IMR-90 (cell line): ENCODE measurements at regions not wholly inside any gene's neighbourhood (a gene's known extent, or its start where the extent isn't known, plus 50 kb on each side); places are given as distances from the start of the nearest gene placed in this dataset.

Experiments used
- ATAC-seq: fragments of 200-7000 bp; cut with Tn5 transposase; 2 replicates; pipeline ENCODE4 v1.9.1; 2020; ENCODE audit warnings: low read depth, mild to moderate bottlenecking, moderate library complexity
- BruUV-seq: library from RNA; stranded (reverse); fragments of 400-500 nt; replicated peaks from 2 replicates; lab custom pipeline; 2021; lab: Mats Ljungman, UMichigan
- CTCF ChIA-PET: fragments of 300-600 bp; formaldehyde crosslinking; extraction: SDS; loops from one replicate; lab custom pipeline; 2021; ENCODE audit warnings: antibody characterized with exemption; lab: Yijun Ruan, JAX
- POLR2A ChIA-PET: fragments of 300-600 bp; sonication (Branson Sonifier 250); formaldehyde crosslinking; loops from one replicate; lab custom pipeline; 2022; ENCODE audit warnings: antibody characterized with exemption; ENCODE audit not compliant: unreplicated experiment; lab: Charles Lee
- DNase-seq: peaks from one replicate; pipeline ENCODE4 v3.0.0; 2013
- H2AFZ ChIP-seq: replicated peaks from 2 replicates; pipeline ENCODE3; 2013; ENCODE audit warnings: low read length, mild to moderate bottlenecking; ENCODE audit not compliant: poor library complexity
- H2AK5ac ChIP-seq: 2 replicates; pipeline ENCODE4 v1.6.1; 2013; ENCODE audit warnings: low read depth, low read length, inconsistent platforms
- H2AK9ac ChIP-seq: replicated peaks from 2 replicates; pipeline ENCODE3; 2013; ENCODE audit warnings: mild to moderate bottlenecking, low read depth, low read length, moderate library complexity; ENCODE audit not compliant: poor library complexity
- H2BK120ac ChIP-seq: 2 replicates; pipeline ENCODE4 v1.6.1; 2013; ENCODE audit warnings: low read depth, low read length, inconsistent platforms
- H2BK15ac ChIP-seq: 3 replicates; pipeline ENCODE4 v1.6.1; 2013; ENCODE audit warnings: low read depth, low read length, inconsistent platforms
- H2BK20ac ChIP-seq: 2 replicates; pipeline ENCODE4 v1.6.1; 2013; ENCODE audit warnings: low read depth, mild to moderate bottlenecking, inconsistent platforms, low read length, moderate library complexity
- H2BK5ac ChIP-seq: 2 replicates; pipeline ENCODE4 v1.6.1; 2013; ENCODE audit warnings: mild to moderate bottlenecking, low read depth, low read length, inconsistent platforms; ENCODE audit not compliant: poor library complexity, severe bottlenecking
- H3K14ac ChIP-seq: replicated peaks from 2 replicates; pipeline ENCODE4 v1.6.1; 2013; ENCODE audit warnings: low read depth, low read length, inconsistent platforms
- H3K18ac ChIP-seq: 2 replicates; pipeline ENCODE4 v1.6.1; 2013; ENCODE audit warnings: low read depth, low read length, control low read depth
- H3K23ac ChIP-seq: 2 replicates; pipeline ENCODE4 v1.6.1; 2013; ENCODE audit warnings: low read depth, low read length, inconsistent platforms
- H3K27ac ChIP-seq: 2 replicates; pipeline ENCODE4 v1.5.1; 2013; ENCODE audit warnings: mild to moderate bottlenecking, control low read depth, low read length; ENCODE audit not compliant: insufficient read depth
- H3K27me3 ChIP-seq: 2 replicates; pipeline ENCODE4 v1.6.1; 2013; ENCODE audit warnings: low read length; ENCODE audit not compliant: control insufficient read depth, insufficient read depth
- H3K36me3 ChIP-seq: 2 replicates; pipeline ENCODE4 v1.6.1; 2013; ENCODE audit warnings: low read length, mixed read lengths; ENCODE audit not compliant: control insufficient read depth, insufficient read depth
- H3K4ac ChIP-seq: 2 replicates; pipeline ENCODE4 v1.6.1; 2013; ENCODE audit warnings: low read depth, low read length, inconsistent platforms
- H3K4me1 ChIP-seq: 2 replicates; pipeline ENCODE4 v1.6.1; 2013; ENCODE audit warnings: low read length, mixed read lengths; ENCODE audit not compliant: control insufficient read depth, insufficient read depth
- H3K4me2 ChIP-seq: 2 replicates; pipeline ENCODE4 v1.6.1; 2013; ENCODE audit warnings: low read depth, mild to moderate bottlenecking, control low read depth, low read length, moderate library complexity
- H3K4me3 ChIP-seq: 2 replicates; pipeline ENCODE4 v1.5.1; 2013; ENCODE audit warnings: low read depth, mild to moderate bottlenecking, control low read depth, low read length, moderate library complexity; ENCODE audit not compliant: insufficient read depth
- H3K56ac ChIP-seq: 2 replicates; pipeline ENCODE4 v1.6.1; 2013; ENCODE audit warnings: low read length, inconsistent platforms; ENCODE audit not compliant: insufficient read depth; ENCODE audit errors: extremely low read depth
- H3K79me1 ChIP-seq, 2 experiments: 2 replicates each; pipeline ENCODE4 v1.6.1; 2013; ENCODE audit warnings: low read length in 2 of 2, inconsistent platforms in 1 of 2, low read depth in 1 of 2
- H3K9ac ChIP-seq: 2 replicates; pipeline ENCODE4 v1.6.1; 2013; ENCODE audit warnings: low read depth, low read length, control low read depth
- H3K9me1 ChIP-seq: 2 replicates; pipeline ENCODE4 v1.6.1; 2013; ENCODE audit warnings: low read length, inconsistent platforms; ENCODE audit not compliant: insufficient read depth
- H3K9me3 ChIP-seq: 2 replicates; pipeline ENCODE4 v1.6.1; 2013; ENCODE audit warnings: low read length; ENCODE audit not compliant: control insufficient read depth, insufficient read depth
- H4K20me1 ChIP-seq: 2 replicates; pipeline ENCODE4 v1.6.1; 2013; ENCODE audit warnings: low read length, inconsistent platforms; ENCODE audit not compliant: insufficient read depth
- H4K5ac ChIP-seq: 2 replicates; pipeline ENCODE4 v1.6.1; 2013; ENCODE audit warnings: mild to moderate bottlenecking, low read depth, low read length, control low read depth
- H4K8ac ChIP-seq, 2 experiments: 2 replicates each; pipeline ENCODE4 v1.6.1; 2013; ENCODE audit warnings: low read depth in 2 of 2, low read length in 2 of 2, control low read depth in 1 of 2, inconsistent platforms in 1 of 2
- H4K91ac ChIP-seq: 2 replicates; pipeline ENCODE4 v1.6.1; 2013; ENCODE audit warnings: low read depth, low read length, inconsistent platforms; ENCODE audit not compliant: insufficient read depth
- BHLHE40 ChIP-seq: fragments of 150-350 bp; IDR thresholded peaks from 2 replicates; pipeline ENCODE4 v1.6.1; 2016; ENCODE audit warnings: mild to moderate bottlenecking, low read depth, low read length
- CEBPB ChIP-seq: IDR thresholded peaks from 2 replicates; pipeline ENCODE4 v1.6.1; 2012; ENCODE audit warnings: low read depth, low read length, improper control_type of control experiment
- NFE2L2 ChIP-seq: fragments of 150-350 bp; IDR thresholded peaks from 2 replicates; pipeline ENCODE4 v1.6.1; 2016; ENCODE audit warnings: low read depth, mild to moderate bottlenecking, low read length
- SMC3 ChIP-seq: fragments of 150-350 bp; IDR thresholded peaks from 2 replicates; pipeline ENCODE4 v1.6.1; 2016; ENCODE audit warnings: low read depth, mild to moderate bottlenecking, antibody characterized with exemption, low read length, moderate library complexity
- WGBS, 2 experiments: methylation state at CpG; one replicate each; pipeline versions ENCODE4 v1.1.5 to v1.1.7; 2013; ENCODE audit warnings: missing lambda C conversion rate in 2 of 2; ENCODE audit not compliant: insufficient read length in 1 of 2; ENCODE audit errors: extremely low coverage in 2 of 2; 5-methylcytosine and 5-hydroxymethylcytosine counted together
- dilution Hi-C: fragments of 300-500 bp; cut with HindIII; formaldehyde crosslinking; loops from one replicate; pipeline ENCODE4 v1.14.3; 2018; ENCODE audit warnings: low sequenced_read_pairs; ENCODE audit not compliant: unreplicated experiment
- in situ Hi-C: fragments of 300-500 bp; cut with MboI; formaldehyde crosslinking; loops from 3 replicates; pipeline ENCODE4 v1.14.3; 2019; ENCODE audit warnings: low sequenced_read_pairs, inconsistent platforms, mixed read lengths
- intact Hi-C: fragments of 100-400 bp; cut with micrococcal nuclease; formaldehyde crosslinking; loops from 2 replicates; pipeline ENCODE4 v1.10.0; 2022
- TF ChIP-seq, protein P1 (sequence below): conservative IDR thresholded peaks from 2 replicates; pipeline ENCODE4 v1.5.1; 2012; ENCODE audit warnings: mild to moderate bottlenecking, low read depth, low read length, improper control_type of control experiment
- TF ChIP-seq, protein P2 (sequence below): fragments of 150-350 bp; IDR thresholded peaks from 2 replicates; pipeline ENCODE4 v1.6.1; 2017; ENCODE audit warnings: mild to moderate bottlenecking, antibody characterized with exemption, low read length, low read depth

DNA sequence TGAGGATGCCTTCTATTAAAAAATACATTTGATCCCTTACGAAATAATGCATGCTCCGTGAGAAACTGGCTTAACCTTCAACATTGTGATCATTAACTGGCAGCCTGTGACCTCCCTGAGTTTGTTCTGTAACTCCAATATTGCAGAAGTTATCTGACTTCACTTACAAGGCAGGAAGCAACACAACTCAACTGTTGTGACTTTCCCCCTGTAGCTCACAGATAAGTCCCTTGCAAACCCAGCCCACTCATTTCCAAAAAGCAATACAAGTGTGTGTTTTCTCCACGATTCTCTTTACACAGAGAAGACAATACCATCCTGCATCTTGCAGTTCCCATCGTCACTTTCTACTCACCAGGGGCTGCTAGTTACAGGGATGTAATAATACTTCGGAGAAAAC lies 304.7 kb upstream of the TMEM132C start:
- Histone ChIP-seq H3K9ac (no peak overlapping the region), H2AK5ac (no peak overlapping the region), H3K4me2 (no peak overlapping the region), H2AK9ac (no peak overlapping the region), H2BK15ac (no peak overlapping the region), H2BK20ac (no peak overlapping the region), H3K4me3 (no peak overlapping the region), H2AFZ (no peak overlapping the region), H3K56ac (no peak overlapping the region), H4K91ac (no peak overlapping the region), H3K4me1 (no peaks in the 10 kb centered on the region), H3K23ac (no peak overlapping the region), H2BK5ac (no peak overlapping the region), H3K4ac (no peak overlapping the region), H2BK120ac (no peak overlapping the region), H3K27me3 (no peaks in the 10 kb centered on the region), H4K5ac (no peak overlapping the region), H3K79me1 (no peaks in the 10 kb centered on the region), H3K9me3 (peaks cover 22% of the 10 kb centered on the region), H4K8ac (no peak overlapping the region), H3K36me3 (no peaks in the 10 kb centered on the region), H3K18ac (no peak overlapping the region), H3K9me1 (no peaks in the 10 kb centered on the region), H4K20me1 (no peaks in the 10 kb centered on the region), H3K27ac (no peak overlapping the region), H3K14ac (no peak overlapping the region)
- TF ChIP-seq, protein P1, sequence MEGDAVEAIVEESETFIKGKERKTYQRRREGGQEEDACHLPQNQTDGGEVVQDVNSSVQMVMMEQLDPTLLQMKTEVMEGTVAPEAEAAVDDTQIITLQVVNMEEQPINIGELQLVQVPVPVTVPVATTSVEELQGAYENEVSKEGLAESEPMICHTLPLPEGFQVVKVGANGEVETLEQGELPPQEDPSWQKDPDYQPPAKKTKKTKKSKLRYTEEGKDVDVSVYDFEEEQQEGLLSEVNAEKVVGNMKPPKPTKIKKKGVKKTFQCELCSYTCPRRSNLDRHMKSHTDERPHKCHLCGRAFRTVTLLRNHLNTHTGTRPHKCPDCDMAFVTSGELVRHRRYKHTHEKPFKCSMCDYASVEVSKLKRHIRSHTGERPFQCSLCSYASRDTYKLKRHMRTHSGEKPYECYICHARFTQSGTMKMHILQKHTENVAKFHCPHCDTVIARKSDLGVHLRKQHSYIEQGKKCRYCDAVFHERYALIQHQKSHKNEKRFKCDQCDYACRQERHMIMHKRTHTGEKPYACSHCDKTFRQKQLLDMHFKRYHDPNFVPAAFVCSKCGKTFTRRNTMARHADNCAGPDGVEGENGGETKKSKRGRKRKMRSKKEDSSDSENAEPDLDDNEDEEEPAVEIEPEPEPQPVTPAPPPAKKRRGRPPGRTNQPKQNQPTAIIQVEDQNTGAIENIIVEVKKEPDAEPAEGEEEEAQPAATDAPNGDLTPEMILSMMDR: no peak
- no peak for TF ChIP-seq CEBPB
- TF ChIP-seq, protein P2, sequence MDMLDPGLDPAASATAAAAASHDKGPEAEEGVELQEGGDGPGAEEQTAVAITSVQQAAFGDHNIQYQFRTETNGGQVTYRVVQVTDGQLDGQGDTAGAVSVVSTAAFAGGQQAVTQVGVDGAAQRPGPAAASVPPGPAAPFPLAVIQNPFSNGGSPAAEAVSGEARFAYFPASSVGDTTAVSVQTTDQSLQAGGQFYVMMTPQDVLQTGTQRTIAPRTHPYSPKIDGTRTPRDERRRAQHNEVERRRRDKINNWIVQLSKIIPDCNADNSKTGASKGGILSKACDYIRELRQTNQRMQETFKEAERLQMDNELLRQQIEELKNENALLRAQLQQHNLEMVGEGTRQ: no peak
- TF ChIP-seq BHLHE40: no peak
- no peak for TF ChIP-seq NFE2L2
- no peak for TF ChIP-seq SMC3
- dilution Hi-C loops: no loop called here
- in situ Hi-C loops: no loop called here
- CTCF ChIA-PET: no interaction called here
- no peak for ATAC-seq
- WGBS, 2 experiments: 33% methylated on average over 1 of the region's 5 CpGs; no CpG with 5 or more reads in 1 of the 2 experiments
- no TSS peak for BruUV-seq
- DNase-seq: no peak
- intact Hi-C loops: no loop called here
- POLR2A ChIA-PET: no interaction called here
